ENCODE measurements at regions not wholly inside any gene's neighbourhood (a gene's known extent, or its start where the extent isn't known, plus 50 kb on each side); places are given as distances from the start of the nearest gene placed in this dataset.

GRCh38 chr7:106176414-106177299 is 64.5 kb upstream of the SYPL1 start:
- TF ChIP-seq EZH2 (IDR thresholded peaks at IDR 0.05; ENCODE audit: insufficient read depth, poor library complexity, severe bottlenecking) (no peak), EZH2phosphoT487 (IDR thresholded peaks at IDR 0.05; ENCODE audit: insufficient read depth, low read depth) (no peak)
